ENCODE measurements at regions not wholly inside any gene's neighbourhood (a gene's known extent, or its start where the extent isn't known, plus 50 kb on each side); places are given as distances from the start of the nearest gene placed in this dataset.
"Not testable (repeated sequence)": the region's sequence is repeated elsewhere in the genome, so short reads cannot be mapped to it uniquely, and the experiment has no call there.

- DNase-seq = no peak
Measured at GRCh38 chr3:191074511-191074910, 124.5 kb upstream of the OSTN start.

- DNase-seq = peak; percentile 16
Measured at GRCh38 chr3:191070762-191071403, 128.2 kb upstream of the OSTN start.

- DNase-seq = peak; percentile 88
Measured at GRCh38 chr3:191070201-191070600, 128.8 kb upstream of the OSTN start.

GRCh38 chr3:191068946-191069813, 129.9 kb upstream of the OSTN start:
- peak; percentile 23 for DNase-seq

- DNase-seq = peak; percentile 36
Measured at GRCh38 chr3:191066669-191067068, 132.4 kb upstream of the OSTN start.

- DNase-seq = peak; percentile 68
Measured at GRCh38 chr3:191065181-191065805, 133.7 kb upstream of the OSTN start.

- DNase-seq = peak; percentile 22
Measured at GRCh38 chr3:191051037-191051436, 148.0 kb upstream of the OSTN start.

GRCh38 chr3:191047930-191048329, 151.1 kb upstream of the OSTN start:
- DNase-seq = no peak

GRCh38 chr3:191030929-191031328, 168.1 kb upstream of the OSTN start:
- peak; percentile 4 for DNase-seq

- DNase-seq = no peak
Measured at GRCh38 chr3:191030491-191030890, 168.0 kb upstream of the GMNC start.

- DNase-seq = no peak
Measured at GRCh38 chr3:191026746-191027145, 164.3 kb upstream of the GMNC start.

GRCh38 chr3:191020730-191021396, 158.4 kb upstream of the GMNC start:
- DNase-seq = no peak

- no peak for DNase-seq
Measured at GRCh38 chr3:191019855-191020254, 157.4 kb upstream of the GMNC start.

- not testable (repeated sequence) for DNase-seq
Measured at GRCh38 chr3:191015960-191016359, 153.5 kb upstream of the GMNC start.

GRCh38 chr3:191008074-191008473, 145.6 kb upstream of the GMNC start:
- DNase-seq = no peak

GRCh38 chr3:191005790-191006189, 143.3 kb upstream of the GMNC start:
- no peak for DNase-seq

- no peak for DNase-seq
Measured at GRCh38 chr3:191003742-191004141, 141.2 kb upstream of the GMNC start.

- DNase-seq = no peak
Measured at GRCh38 chr3:190996181-190996775, 133.8 kb upstream of the GMNC start.

- no peak for DNase-seq
Measured at GRCh38 chr3:190995156-190995555, 132.7 kb upstream of the GMNC start.

- DNase-seq = no peak
Measured at GRCh38 chr3:190990898-190991297, 128.4 kb upstream of the GMNC start.

- no peak for DNase-seq
Measured at GRCh38 chr3:190989218-190989617, 126.7 kb upstream of the GMNC start.

GRCh38 chr3:190988102-190988501, 125.6 kb upstream of the GMNC start:
- DNase-seq = no peak

Data from fibroblast of upper back skin (primary cell).